ENCODE measurements at regions not wholly inside any gene's neighbourhood (a gene's known extent, or its start where the extent isn't known, plus 50 kb on each side); places are given as distances from the start of the nearest gene placed in this dataset.
"Not testable (repeated sequence)": the region's sequence is repeated elsewhere in the genome, so short reads cannot be mapped to it uniquely, and the experiment has no call there.

DNA sequence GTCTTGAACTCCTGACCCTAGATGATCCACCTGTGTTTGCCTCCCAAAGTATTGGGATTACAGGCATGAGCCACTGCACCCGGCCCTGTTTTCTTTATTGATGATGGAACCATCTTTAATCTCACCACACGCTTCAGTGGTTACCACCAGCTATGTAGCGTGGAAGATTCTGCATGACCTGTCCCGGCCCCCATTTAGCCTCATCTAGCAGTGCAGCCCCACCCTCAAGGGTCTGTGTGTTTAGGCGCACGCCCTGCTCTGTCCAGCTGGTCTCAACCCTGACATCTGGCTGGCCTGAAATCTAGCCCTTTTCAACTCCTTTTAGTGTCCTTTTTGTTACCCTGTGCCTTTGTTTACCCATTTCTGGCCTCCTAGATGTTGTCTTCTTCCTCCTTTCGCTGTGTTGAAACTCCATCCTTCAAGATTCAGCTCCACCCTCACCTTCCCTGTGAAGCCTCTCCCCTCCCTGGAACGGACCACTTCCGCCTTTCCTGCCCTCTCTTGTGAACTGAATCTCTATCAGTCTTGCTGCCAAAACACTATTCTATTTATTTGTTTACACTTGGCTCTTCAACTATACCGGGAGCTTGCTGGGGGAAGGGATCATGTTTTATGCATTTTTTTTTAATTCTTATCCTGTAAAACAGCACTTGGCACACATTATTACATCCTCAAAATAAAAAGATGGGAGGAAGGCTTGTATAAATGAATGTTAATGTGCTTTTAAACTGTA lies 101.0 kb upstream of the MTHFD1L start:
- DNase-seq (ENCODE audit: low spot score), result no peak
- no peak for ATAC-seq

DNA sequence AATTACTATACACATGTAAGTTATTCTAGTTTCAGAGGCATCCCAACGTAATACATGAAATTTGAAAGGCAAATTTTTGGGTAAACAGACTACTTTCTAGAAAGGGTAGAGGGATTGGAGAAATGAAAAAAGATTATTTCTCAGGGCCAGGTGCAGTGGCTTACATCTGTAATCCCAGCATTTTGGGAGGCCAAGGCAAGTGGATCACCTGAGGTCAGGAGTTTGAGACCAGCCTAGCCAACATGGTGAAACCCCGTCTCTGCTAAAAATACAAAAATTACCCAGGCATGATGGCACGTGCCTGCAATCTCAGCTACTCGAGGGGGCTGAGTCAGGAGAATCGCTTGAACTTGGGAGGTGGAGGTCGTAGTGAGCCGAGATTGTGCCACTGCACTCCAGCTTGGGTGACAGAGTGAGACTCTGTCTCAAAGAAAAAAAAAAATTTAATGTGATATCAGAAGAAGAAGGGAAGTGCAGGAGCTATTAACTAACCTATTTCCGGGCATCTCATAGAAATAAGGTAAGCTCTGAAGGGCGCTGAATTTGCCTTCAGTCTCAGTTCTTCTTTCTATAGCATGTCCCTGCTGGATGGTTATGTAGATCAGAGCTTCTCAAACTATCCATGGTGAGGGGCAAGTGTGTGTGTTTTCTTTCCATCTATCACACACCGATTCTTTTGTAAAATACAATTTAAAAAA lies 100.3 kb upstream of the MTHFD1L start:
- DNase-seq (ENCODE audit: low spot score) (no peak), ATAC-seq (no peak)

DNA sequence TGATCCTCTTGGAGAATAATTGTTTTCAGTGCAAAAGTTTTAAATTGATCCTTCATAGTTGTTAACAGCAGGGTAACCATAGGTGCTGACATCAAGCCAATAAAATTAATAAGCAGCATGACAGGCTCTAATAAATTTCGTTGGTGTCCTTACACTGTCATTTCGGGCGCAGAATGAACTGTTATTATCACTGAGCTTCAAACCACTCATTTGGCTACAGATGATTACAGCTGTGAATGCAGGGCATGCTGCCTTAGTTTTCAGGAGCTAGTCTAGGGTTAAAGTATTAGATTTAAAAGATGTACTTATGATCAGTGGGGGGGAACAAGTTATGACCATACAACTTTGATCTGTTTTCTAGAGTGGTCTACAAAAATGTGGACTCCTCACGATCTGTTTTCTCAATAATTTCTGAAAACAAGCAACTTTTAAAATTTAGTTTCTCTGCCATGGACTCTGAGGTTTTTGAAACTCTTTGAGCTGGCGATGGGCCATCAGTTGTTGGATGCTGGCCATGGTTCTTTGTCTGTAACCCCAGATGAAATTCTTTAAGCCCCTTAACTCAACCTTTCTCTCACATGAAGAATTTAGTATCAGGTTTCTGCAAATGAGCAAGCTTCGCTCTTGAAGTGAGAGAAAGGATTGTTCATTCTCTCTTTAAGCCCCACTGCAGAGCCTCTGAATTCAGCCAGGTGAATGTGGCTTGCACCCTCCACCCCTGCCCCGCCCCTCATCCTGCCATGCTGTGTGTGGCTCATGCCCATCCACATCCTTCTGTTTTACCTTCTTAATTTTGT lies 99.1 kb upstream of the MTHFD1L start:
- no peak for ATAC-seq
- DNase-seq (ENCODE audit: low spot score), result no peak

DNA sequence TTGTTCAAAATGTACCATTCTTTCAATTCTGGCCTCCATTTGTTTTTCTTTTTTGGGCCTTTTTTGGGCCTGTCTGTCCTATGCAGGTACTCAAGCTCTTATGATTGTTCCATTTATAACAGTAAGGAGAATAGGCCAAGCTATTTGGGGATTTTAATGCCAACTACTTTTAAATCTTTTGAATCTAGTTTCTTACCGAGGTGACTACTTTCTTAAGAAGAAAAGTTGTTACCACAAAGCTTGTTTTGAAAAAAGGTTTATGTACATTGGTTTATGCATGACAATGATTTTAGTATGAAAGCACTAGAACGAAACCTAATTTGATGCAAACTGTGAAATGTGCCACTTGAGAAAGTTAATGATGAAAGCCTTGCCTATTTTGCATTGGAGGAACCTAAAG lies 98.3 kb upstream of the MTHFD1L start:
- DNase-seq (ENCODE audit: low spot score) (no peak), ATAC-seq (no peak)

DNA sequence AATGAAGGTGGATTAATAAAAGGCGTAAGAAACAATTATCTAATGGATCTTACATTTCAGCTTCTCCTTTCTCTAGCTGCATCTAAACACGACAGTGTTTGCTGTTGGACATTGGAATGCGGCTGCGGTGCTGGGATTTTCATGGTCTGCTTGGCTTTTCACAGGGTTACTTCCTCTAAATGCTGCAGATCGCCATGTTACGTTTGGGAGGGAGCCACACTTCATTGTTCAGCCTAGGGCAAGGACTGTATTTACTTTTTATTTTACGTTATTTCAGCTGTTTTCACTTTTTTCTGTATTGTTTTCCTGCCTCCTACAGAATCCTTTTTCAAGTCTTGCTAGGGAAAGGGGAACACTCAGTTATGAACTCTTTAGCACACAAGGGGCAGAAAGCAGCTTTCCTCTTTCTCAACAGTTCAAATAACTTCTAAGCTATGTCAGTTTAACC lies 97.9 kb upstream of the MTHFD1L start:
- no peak for ATAC-seq
- no peak for DNase-seq (ENCODE audit: low spot score)

DNA sequence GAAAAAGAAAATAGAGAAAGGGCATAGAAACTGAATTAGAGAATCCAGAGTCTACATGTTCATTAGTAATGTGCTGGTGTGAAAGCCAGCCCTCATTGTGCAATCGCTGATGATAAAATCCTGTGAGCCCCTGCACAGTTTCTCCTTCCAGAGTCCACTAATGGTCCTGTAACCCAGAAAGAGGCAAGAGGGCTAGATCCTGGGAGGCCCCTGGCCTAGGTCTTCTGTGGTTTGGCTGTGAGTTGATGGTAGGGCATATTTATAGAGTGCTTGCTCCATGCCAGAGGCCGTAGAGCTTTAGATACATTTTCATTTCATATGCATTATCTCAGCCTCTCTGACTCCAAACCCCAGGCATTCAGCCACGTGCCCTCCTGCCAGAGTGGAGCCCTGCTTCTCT lies 94.9 kb upstream of the MTHFD1L start:
- DNase-seq (ENCODE audit: low spot score) (no peak), ATAC-seq (peak; percentile 29)

DNA sequence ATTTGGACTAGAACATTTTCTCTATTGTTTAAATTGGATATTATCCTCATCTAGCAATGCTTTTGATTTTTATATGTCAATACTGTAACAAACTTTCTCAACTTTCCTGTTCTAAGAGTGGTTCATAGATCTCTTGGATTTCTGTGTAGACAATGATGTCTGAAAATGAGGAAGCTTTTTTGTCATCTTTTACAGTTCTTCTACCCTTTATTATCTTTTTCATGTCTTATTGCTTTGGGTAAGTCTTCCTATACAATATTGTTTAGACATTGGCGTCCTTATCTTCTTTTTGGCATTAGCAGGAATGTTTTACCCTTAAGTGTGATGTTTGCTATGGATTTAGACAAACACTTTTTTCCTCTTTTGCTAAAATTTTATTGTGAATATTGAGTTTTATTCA lies 91.5 kb upstream of the MTHFD1L start:
- no peak for ATAC-seq
- DNase-seq (ENCODE audit: low spot score), result no peak

DNA sequence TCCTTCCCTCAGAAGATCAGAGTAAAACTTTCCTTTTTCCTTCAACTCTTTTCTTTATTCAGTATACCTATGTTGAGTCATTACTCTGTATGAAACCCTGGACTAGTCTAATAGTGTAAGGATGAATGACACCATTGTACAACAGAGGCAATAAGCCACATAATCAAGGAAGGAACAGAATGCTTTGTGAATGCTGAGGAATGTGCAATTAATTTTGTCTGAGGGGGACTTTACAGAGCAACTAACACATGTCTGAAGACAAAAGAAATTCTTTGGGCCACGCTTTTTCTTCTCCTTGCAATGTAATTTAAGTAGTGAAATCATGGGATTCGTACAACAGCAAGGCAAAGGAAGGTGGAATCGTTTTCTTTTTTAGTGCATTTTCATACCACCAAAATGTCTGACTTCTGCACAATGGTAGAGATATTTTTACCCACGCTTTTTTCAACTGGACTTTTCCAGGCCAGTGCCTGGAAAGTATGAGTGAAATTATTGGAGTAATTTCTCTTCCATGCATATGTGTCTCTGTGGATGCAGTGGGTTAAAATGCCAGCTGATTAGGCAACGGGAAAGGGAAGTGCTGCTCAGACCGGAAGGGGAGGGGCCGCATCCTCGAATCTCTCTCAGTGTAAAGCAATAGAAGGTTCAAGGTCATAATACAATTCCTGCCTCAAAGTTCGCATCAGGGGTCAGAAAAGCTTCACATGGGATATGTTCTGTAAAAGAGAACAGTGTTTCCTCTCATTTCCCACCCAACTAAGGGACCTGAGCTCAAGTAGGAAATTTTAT lies 89.9 kb upstream of the MTHFD1L start:
- peak; percentile 62 for ATAC-seq

DNA sequence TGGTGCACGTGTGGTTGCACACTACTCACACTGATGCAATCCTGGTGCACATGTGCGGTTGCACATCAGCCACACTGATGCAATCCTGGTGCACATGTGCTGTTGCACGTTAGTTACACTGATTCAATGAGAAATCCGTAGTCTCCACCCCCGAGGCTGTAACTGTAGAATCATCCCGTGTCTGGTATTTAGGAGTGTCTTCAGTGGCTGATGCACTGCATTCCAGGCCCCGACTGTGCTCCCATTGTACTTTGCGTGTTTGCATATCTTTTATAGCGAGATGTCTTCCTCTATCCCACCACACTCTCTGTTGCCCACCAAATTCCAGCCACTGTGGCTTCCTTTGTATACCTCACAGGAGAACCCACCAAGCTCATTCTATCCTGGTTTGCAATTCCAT lies 87.8 kb upstream of the MTHFD1L start:
- no peak for ATAC-seq

More for the DNA sequence above, 89.9 kb upstream of the MTHFD1L start:
- no peak for DNase-seq (ENCODE audit: low spot score)

DNA sequence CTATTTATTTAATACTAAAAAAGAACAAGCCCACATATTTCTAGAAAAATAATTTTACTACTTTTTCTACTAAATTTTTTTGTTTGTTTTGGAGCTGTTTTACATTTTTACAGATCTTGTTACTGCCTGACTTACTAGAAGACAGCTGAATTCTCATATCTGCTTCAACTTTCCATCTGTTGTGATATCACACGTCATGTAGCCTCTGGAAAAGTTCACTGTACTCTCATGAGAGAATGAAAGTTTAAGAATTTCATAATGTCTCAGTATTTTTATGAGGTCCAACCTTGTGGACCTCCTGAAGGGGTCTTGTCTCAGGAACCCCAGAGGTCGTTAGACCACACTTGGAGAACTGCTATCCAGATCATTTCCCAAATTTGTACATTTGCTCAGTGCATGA lies 81.7 kb upstream of the MTHFD1L start:
- DNase-seq (ENCODE audit: low spot score) (no peak), ATAC-seq (no peak)

More for the DNA sequence above, 87.8 kb upstream of the MTHFD1L start:
- no peak for DNase-seq (ENCODE audit: low spot score)

DNA sequence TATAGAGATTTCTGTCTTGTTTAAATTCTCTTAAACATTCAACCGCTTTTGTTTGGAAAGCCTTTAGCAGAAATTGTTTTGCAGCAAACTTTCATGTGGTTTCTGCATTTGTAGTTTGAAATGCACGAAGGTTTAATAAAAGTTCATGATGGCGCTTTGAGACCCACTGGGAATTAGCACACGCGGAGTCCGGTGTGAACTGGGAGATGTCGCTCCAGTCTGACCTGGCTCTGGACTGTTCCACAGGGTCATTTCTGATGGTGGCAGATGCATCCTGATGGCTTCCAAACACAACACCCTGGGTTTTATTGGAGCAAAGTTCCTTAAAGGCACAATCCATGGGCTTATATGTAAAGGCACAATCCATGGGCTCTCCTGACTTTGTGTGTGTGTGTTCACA lies 78.1 kb upstream of the MTHFD1L start:
- DNase-seq (ENCODE audit: low spot score), result no peak
- no peak for ATAC-seq

DNA sequence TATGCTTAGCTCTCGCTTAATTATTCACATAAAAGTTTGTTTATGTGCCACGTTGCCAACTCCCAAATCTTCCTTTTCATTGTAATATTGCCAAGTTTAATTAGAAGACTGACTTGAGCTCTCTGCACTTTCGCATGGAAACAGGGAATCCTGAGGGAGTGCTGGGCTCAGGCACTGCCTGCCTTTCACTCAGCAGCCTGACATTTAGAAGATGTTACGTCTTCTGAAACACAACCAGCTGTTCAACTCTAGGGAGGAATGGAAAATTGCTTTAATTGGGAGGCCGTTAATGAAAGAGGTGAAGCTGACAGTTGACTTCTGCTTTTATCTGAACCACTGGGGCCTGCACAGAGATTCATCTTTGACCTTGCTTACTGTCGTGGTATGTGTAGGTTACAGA lies 77.4 kb upstream of the MTHFD1L start:
- ATAC-seq, result no peak

DNA sequence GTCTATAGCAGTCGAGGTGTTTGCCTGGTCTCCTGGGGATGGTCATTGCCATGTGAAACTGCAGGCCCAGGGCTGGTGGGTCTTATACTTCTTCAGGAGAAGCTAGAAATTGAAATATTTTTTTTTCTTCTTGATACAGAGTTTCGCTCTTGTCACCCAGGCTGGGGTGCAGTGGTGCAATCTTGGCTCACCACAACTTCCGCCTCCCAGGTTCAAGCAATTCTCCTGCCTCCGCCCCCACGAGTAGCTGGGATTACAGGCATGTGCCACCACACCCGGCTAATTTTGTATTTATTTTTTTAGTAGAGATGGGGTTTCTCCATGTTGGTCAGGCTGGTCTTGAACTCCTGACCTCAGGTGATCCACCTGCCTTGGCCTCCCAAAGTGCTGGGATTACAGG lies 75.6 kb upstream of the MTHFD1L start:
- not testable (repeated sequence) for ATAC-seq; DNase-seq (ENCODE audit: low spot score)

More for the DNA sequence above, 77.4 kb upstream of the MTHFD1L start:
- no peak for DNase-seq (ENCODE audit: low spot score)

DNA sequence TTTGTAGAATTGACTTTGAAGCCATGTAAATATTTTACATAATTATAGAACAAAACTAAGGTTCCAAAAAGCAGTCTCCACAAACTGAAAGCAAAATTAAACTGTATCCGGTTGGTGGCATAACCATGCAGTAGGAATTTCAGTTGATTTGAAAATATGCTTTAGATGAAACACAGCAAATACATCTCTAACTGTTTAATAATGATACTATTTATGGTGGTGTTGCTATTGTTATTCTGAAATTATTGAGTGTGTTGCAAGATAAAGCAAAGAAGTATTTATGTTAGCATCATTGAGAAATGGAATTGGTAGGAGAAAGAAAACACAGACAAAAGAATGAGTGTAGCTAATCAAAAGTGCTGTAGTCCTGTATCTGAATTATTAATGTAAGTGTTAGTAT lies 73.8 kb upstream of the MTHFD1L start:
- ATAC-seq, result no peak
- no peak for DNase-seq (ENCODE audit: low spot score)

DNA sequence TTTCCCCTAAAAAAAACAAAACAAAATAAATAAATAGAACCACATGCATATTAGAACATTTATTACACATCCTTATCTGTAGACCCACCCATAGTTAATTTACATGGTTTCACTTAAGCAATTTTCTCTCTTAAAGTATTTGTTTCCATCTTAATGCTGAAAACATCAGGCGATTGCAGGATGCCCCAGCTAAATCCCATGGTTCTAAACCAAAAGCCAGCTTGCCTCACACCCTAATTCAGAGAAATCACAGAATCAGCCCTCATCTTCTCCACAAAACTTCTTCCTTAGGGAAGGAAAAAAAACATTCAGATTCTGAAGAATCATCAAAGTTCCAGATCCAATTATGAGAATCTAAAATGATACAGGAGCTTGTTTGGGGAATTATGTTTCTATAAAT lies 67.6 kb upstream of the MTHFD1L start:
- ATAC-seq, result no peak
- DNase-seq (ENCODE audit: low spot score), result no peak

DNA sequence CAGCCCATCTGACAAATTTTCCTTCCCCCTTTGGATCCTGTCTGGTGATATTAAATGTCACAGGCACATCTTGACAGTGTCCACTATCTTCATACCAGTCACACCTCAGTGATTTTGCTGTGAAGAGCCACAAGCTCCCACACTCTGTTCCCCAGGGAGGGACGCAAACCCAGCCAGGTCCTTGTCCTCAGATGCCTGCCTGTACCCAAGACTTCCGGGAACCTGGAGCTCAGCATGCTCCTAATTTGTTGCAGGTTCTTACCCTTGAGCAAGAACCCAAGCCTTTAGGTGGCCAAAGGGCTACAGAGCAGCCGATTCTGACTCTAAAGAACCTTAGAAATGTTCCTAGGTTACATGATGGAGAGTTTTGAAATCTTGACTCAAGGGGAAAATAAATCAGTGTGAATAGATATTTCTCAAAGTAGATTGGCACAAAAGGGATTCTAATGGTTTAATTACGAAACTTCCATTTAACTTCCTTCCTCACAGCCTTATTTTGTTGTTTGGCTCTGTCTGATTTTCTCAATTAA lies 66.2 kb upstream of the MTHFD1L start:
- DNase-seq (ENCODE audit: low spot score) (no peak), ATAC-seq (no peak)

DNA sequence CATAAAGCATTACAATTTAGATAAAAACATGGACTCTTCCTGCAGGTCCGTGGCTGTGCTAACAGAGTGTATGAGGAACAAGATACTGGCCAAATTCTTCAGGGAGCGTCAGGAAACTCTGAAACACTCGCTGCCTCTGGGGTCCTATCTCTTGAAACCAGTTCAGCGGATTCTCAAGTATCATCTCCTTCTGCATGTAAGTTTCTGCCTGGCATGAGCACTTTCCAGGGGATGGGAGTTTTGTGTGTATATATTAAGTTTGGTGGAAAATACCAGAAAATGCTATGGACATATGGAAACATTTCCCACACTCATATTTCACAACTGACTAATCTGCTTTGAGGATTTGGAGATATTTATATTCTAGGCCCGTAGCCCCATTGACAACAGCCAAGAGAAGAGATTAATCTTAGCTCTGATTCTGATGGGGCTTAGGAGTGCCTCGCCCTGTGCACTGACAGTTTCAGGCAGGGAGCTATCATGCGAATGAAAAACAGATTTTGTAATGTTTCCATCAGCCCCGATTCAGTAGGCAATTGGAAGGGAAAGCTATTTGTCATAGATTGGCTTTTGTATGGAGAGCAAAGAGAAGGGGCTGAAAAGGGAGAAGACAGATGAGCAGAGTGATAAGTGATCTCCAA lies 64.7 kb upstream of the MTHFD1L start:
- no peak for DNase-seq (ENCODE audit: low spot score)
- ATAC-seq, result no peak

DNA sequence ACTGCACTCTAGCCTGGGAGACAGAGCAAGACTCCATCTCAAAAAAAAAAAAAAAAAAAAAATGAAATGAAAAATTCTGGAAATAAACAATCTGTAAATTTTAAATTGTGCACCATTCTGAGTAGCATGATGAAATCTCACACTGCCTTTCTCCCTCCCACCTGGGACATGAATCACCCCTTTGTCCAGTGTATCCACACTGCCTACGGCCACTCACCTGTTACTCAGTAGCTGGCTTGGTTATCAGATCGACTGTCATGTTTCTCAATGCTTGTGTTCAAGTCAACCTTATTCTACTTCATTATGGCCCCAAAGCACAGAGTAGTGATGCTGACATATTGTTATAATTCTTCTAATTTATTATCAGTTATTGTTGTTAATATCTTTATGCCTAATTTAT lies 58.7 kb upstream of the MTHFD1L start:
- ATAC-seq (no peak), DNase-seq (ENCODE audit: low spot score) (no peak)

DNA sequence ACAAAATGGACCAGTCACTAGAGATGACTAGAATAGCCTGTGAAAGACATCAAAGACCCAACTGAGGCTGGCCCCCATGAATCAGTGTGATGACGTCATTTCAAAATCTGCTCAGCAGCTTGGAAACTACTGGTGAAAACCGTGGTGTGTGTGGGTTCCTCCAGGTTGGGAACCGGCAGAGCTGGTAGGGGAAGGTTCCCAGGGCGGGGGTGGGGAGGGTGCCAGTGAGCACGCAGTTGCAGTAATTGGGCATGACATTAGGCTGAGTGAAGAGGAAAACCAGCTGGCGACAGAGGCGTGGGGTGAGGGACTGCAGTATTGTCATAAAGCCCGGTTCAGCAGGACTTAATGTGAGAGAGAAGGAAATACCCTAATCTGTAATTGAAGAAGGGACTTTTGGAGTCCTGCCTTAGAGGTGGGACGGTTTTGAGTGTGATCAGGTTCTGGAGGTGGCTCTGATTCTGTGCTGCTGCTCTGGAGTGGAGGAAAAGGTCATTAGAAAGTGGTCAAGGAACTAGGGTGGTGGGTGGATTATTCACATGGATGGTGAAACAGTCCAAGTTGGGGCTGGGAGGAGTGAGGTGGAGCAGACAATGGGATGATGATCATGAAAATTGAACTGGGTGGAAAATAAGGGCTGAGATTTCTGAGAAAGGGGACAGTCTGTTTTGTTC lies 52.0 kb upstream of the MTHFD1L start:
- DNase-seq (ENCODE audit: low spot score) (no peak), ATAC-seq (no peak)

DNA sequence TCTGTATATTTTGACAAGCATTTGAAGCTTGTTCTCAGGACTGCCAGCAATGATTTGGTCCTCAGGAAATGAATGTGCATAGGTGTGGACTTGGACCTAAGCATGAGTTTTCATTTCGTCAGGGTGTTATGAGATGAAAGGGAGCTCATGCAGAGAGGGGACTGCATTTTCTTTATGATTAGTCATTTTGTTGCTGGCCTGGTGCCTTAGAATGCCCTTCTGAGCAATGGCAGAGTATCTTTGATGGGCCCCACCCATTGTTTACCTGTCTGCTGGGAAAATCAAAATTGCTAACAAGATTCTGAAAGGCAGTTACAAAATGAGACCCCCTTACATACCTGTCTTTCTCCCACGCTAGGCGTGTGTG lies 51.5 kb upstream of the MTHFD1L start:
- ATAC-seq (no peak), DNase-seq (ENCODE audit: low spot score) (no peak)
